ENCODE measurements at regions not wholly inside any gene's neighbourhood (a gene's known extent, or its start where the extent isn't known, plus 50 kb on each side); places are given as distances from the start of the nearest gene placed in this dataset.

DNA sequence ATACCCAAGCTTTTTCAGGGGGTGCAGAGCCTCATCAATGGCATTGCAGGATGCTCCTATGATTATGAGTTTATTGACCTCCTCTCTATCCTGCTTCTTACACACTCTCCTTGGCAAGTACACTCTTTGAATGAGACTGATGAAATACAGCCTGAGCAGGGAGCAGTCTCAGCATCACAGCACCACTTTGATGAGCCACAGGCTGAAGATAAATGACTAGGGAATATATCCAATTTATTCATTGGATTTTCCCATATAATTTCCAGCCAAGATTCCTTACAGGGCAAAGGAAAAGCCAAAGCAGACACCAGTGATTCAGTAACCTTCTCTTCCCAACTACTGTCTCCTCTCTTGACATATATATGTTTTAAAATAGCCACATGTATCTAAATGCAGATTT is 79.2 kb downstream of the CASP12 start:
- Histone ChIP-seq H3K4me1 (ENCODE audit: insufficient read depth, low read length) (no peaks in the 10 kb centered on the region), H3K27me3 (ENCODE audit: insufficient read depth, low read length) (no peaks in the 10 kb centered on the region), H3K4me3 (ENCODE audit: insufficient read depth, low read depth, low read length) (no peak overlapping the region), H4K20me1 (ENCODE audit: insufficient read depth, low read length) (no peaks in the 10 kb centered on the region), H3K79me2 (ENCODE audit: insufficient read depth, low read length) (no peaks in the 10 kb centered on the region), H3K9ac (ENCODE audit: low read length) (no peak overlapping the region), H2AFZ (ENCODE audit: low read depth, low read length) (no peak overlapping the region), H3K9me3 (ENCODE audit: insufficient read depth, low read depth, low read length) (no peaks in the 10 kb centered on the region), H3K27ac (ENCODE audit: low read depth, low read length) (no peak overlapping the region), H3K4me2 (ENCODE audit: low read length) (no peak overlapping the region), H3K36me3 (ENCODE audit: insufficient read depth, low read length) (no peaks in the 10 kb centered on the region)
- H3K4me3 Mint-ChIP-seq (ENCODE audit: unreplicated experiment), result no peak overlapping the region
- H3K27ac Mint-ChIP-seq (ENCODE audit: unreplicated experiment), result no peak overlapping the region
- H3K9me3 Mint-ChIP-seq (ENCODE audit: unreplicated experiment), result no peaks in the 10 kb centered on the region
- TF ChIP-seq EZH2 (IDR thresholded peaks at IDR 0.05; ENCODE audit: insufficient read depth, low read length) (no peak), CTCF (IDR thresholded peaks at IDR 0.05; ENCODE audit: insufficient read depth, low read depth, low read length) (no peak)
- H3K27me3 Mint-ChIP-seq (ENCODE audit: low read depth, unreplicated experiment), result no peaks in the 10 kb centered on the region
- peaks cover 2% of the 10 kb centered on the region for H3K4me1 Mint-ChIP-seq (ENCODE audit: low read depth, unreplicated experiment)
- DNase-seq (ENCODE audit: low read depth) (no peak), FAIRE-seq (no peak)
- no peaks in the 10 kb centered on the region for H3K36me3 Mint-ChIP-seq (ENCODE audit: low read depth, unreplicated experiment)

DNA sequence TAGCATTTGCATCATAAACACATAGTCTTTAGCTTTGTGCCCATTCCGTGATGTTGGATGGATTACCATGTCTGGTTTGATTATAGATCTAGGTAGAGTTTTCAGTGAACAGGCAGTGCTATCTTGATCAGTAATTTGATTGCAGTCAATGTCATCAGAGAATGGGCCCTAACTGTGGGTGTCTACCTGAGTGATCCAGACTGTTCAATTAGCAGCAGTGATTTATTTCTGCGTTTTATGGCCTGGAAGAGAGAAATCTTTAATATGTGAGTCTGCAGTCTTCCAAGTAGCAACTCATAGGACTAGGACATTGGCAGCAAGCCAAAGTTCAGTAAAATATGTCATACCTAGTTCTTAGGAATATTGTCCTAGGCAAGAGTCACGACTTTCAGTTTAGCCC is 80.3 kb downstream of the CASP12 start:
- H3K27ac Mint-ChIP-seq (ENCODE audit: unreplicated experiment), result no peak overlapping the region
- H3K27me3 Mint-ChIP-seq (ENCODE audit: low read depth, unreplicated experiment), result no peaks in the 10 kb centered on the region
- no peak for DNase-seq (ENCODE audit: low read depth)
- Histone ChIP-seq H3K4me3 (ENCODE audit: insufficient read depth, low read depth, low read length) (no peak overlapping the region), H3K27ac (ENCODE audit: low read depth, low read length) (no peak overlapping the region), H2AFZ (ENCODE audit: low read depth, low read length) (no peak overlapping the region), H3K79me2 (ENCODE audit: insufficient read depth, low read length) (no peaks in the 10 kb centered on the region), H3K9ac (ENCODE audit: low read length) (no peak overlapping the region), H3K4me2 (ENCODE audit: low read length) (no peak overlapping the region), H3K27me3 (ENCODE audit: insufficient read depth, low read length) (no peaks in the 10 kb centered on the region), H3K4me1 (ENCODE audit: insufficient read depth, low read length) (no peaks in the 10 kb centered on the region), H3K36me3 (ENCODE audit: insufficient read depth, low read length) (no peaks in the 10 kb centered on the region), H3K9me3 (ENCODE audit: insufficient read depth, low read depth, low read length) (no peaks in the 10 kb centered on the region), H4K20me1 (ENCODE audit: insufficient read depth, low read length) (no peaks in the 10 kb centered on the region)
- FAIRE-seq, result no peak
- no peaks in the 10 kb centered on the region for H3K9me3 Mint-ChIP-seq (ENCODE audit: unreplicated experiment)
- no peak overlapping the region for H3K4me3 Mint-ChIP-seq (ENCODE audit: unreplicated experiment)
- H3K4me1 Mint-ChIP-seq (ENCODE audit: low read depth, unreplicated experiment), result peaks cover 2% of the 10 kb centered on the region
- TF ChIP-seq EZH2 (IDR thresholded peaks at IDR 0.05; ENCODE audit: insufficient read depth, low read length), result no peak
- no peak for TF ChIP-seq CTCF (IDR thresholded peaks at IDR 0.05; ENCODE audit: insufficient read depth, low read depth, low read length)
- no peaks in the 10 kb centered on the region for H3K36me3 Mint-ChIP-seq (ENCODE audit: low read depth, unreplicated experiment)

GRCh38 chr11:104813532-104813931 is 84.7 kb downstream of the CASP12 start:
- FAIRE-seq (no peak), DNase-seq (ENCODE audit: low read depth) (no peak)
- Histone ChIP-seq H2AFZ (ENCODE audit: low read depth, low read length) (no peak overlapping the region), H3K4me3 (ENCODE audit: insufficient read depth, low read depth, low read length) (no peak overlapping the region), H3K79me2 (ENCODE audit: insufficient read depth, low read length) (no peaks in the 10 kb centered on the region), H3K4me1 (ENCODE audit: insufficient read depth, low read length) (no peaks in the 10 kb centered on the region), H3K9me3 (ENCODE audit: insufficient read depth, low read depth, low read length) (no peaks in the 10 kb centered on the region), H3K27me3 (ENCODE audit: insufficient read depth, low read length) (no peaks in the 10 kb centered on the region), H4K20me1 (ENCODE audit: insufficient read depth, low read length) (no peaks in the 10 kb centered on the region), H3K4me2 (ENCODE audit: low read length) (no peak overlapping the region), H3K36me3 (ENCODE audit: insufficient read depth, low read length) (no peaks in the 10 kb centered on the region), H3K9ac (ENCODE audit: low read length) (no peak overlapping the region), H3K27ac (ENCODE audit: low read depth, low read length) (no peak overlapping the region)
- Mint-ChIP-seq H3K9me3 (ENCODE audit: unreplicated experiment) (no peaks in the 10 kb centered on the region), H3K36me3 (ENCODE audit: low read depth, unreplicated experiment) (no peaks in the 10 kb centered on the region), H3K4me1 (ENCODE audit: low read depth, unreplicated experiment) (peaks cover 2% of the 10 kb centered on the region), H3K27ac (ENCODE audit: unreplicated experiment) (no peak overlapping the region), H3K27me3 (ENCODE audit: low read depth, unreplicated experiment) (no peaks in the 10 kb centered on the region), H3K4me3 (ENCODE audit: unreplicated experiment) (no peak overlapping the region)
- TF ChIP-seq EZH2 (IDR thresholded peaks at IDR 0.05; ENCODE audit: insufficient read depth, low read length) (no peak), CTCF (IDR thresholded peaks at IDR 0.05; ENCODE audit: insufficient read depth, low read depth, low read length) (no peak)
